Bronchial epithelial cell (primary cell): ENCODE measurements at regions not wholly inside any gene's neighbourhood (a gene's known extent, or its start where the extent isn't known, plus 50 kb on each side); places are given as distances from the start of the nearest gene placed in this dataset.

Source experiments
- DNase-seq: peaks from one replicate; pipeline ENCODE4 v3.0.0-alpha.2; 2010; ENCODE audit warnings: low read depth
- FAIRE-seq: peaks from 2 replicates; lab custom pipeline; 2011; peaks lifted over from hg19 to GRCh38; lab: Jason Lieb, UNC
- H3K27me3 ChIP-seq: 2 replicates; pipeline ENCODE4 v1.5.1; 2011; ENCODE audit warnings: low read length; ENCODE audit not compliant: control insufficient read depth, insufficient read depth
- H3K36me3 ChIP-seq: 2 replicates; pipeline ENCODE4 v1.5.1; 2011; ENCODE audit warnings: low read length; ENCODE audit not compliant: control insufficient read depth, insufficient read depth
- H3K4me3 ChIP-seq: 2 replicates; pipeline ENCODE4 v1.5.1; 2011; ENCODE audit warnings: mild to moderate bottlenecking, low read depth, low read length, control low read depth
- TF ChIP-seq, protein P1 (sequence below): IDR thresholded peaks from 2 replicates; pipeline ENCODE4 v1.5.1; 2011; ENCODE audit warnings: mild to moderate bottlenecking, moderate library complexity, low read length, control low read depth, inconsistent platforms; ENCODE audit not compliant: insufficient read depth, severe bottlenecking

DNA sequence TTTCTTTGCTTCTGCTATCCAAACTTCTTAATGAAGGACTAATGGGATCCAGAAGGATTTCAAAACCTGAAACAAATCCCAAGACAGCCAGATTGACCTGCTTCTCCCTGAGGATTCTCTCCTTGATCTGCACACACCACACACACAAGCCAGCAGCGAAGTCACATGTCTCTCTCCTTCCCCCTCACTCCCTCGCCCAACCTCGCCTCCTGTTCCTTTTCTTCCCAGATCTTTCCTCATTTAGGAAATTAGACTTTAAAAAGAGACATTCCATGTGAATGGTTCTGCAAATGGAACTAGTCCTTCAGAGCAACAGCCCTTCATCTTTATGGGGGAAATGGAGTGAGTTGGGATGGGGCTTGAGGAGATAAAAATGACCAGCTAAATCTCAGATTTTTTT, 639.1 kb upstream of the SETBP1 start:
- no peak overlapping the region for H3K4me3 ChIP-seq
- FAIRE-seq (no peak), DNase-seq (no peak)
- no peaks in the 10 kb centered on the region for H3K36me3 ChIP-seq
- TF ChIP-seq, protein P1, sequence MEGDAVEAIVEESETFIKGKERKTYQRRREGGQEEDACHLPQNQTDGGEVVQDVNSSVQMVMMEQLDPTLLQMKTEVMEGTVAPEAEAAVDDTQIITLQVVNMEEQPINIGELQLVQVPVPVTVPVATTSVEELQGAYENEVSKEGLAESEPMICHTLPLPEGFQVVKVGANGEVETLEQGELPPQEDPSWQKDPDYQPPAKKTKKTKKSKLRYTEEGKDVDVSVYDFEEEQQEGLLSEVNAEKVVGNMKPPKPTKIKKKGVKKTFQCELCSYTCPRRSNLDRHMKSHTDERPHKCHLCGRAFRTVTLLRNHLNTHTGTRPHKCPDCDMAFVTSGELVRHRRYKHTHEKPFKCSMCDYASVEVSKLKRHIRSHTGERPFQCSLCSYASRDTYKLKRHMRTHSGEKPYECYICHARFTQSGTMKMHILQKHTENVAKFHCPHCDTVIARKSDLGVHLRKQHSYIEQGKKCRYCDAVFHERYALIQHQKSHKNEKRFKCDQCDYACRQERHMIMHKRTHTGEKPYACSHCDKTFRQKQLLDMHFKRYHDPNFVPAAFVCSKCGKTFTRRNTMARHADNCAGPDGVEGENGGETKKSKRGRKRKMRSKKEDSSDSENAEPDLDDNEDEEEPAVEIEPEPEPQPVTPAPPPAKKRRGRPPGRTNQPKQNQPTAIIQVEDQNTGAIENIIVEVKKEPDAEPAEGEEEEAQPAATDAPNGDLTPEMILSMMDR = no peak
- no peaks in the 10 kb centered on the region for H3K27me3 ChIP-seq

DNA sequence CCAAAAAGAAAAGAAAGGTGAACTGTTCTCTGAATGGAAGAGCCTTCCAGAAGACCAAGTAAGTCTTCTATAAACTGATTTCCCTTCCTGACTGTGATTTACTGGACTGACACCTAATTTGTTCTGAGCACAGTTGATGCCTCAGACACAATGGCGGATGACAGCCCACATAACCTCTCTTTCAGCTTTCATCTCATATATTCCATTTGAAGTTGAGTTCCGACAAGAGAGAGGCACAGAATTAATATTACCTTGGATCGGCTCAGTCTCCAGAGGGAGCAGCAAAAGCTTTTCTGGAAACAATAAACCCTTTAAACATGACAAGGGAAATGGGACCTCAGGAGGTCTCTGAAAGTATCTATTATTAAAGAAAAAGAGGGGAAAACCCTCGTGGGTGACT, 638.7 kb upstream of the SETBP1 start:
- no peaks in the 10 kb centered on the region for H3K27me3 ChIP-seq
- no peaks in the 10 kb centered on the region for H3K36me3 ChIP-seq
- TF ChIP-seq, protein P1 = no peak
- H3K4me3 ChIP-seq = no peak overlapping the region
- DNase-seq (no peak), FAIRE-seq (no peak)

DNA sequence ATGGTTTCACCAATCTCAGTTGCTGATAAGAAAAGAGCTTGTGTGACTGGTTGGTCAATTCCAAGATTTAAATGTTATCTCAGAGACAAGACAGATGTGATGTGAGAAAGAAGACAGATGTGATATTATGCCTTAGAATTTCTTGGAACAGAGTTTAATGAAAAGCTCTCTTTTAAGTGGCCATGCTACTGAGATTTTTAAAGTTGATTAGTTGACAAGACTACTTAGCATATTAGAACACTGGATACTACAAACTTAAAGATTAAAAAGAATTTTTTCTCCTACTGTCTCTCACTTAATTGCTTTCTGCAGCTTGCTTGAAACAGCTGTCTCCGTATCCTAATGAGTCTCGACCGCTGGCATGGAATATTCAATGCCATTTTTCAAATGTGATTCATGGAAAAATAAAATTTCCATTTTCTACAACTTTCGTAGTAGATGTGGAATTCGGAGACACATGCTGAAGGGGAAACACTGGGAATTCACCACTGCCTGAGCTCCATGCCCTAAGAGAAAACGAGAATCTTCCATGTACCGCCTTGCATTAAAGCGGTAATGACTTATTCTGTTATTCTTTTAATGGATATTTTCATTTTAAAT, 634.2 kb upstream of the SETBP1 start:
- FAIRE-seq (no peak), DNase-seq (no peak)
- no peaks in the 10 kb centered on the region for H3K36me3 ChIP-seq
- H3K27me3 ChIP-seq = no peaks in the 10 kb centered on the region
- H3K4me3 ChIP-seq = no peak overlapping the region
- TF ChIP-seq, protein P1 = no peak

DNA sequence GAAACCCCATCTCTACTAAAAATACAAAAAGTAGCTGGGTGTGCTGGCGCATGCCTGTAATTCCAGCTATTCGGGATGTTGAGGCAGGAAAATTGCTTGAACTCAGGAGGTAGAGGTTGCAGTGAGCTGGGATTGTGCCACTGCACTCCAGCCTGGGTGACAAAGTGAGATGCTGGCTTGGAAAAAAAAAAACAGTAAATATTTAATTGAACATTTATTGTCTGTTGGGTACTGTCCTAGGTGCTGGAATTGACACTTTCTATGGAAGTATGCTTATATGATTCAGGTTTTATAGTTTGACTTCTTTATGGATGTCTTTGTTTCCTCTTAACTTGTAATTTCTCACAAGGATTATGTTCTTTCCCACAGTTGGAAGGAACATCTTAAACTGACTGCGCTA, 633.1 kb upstream of the SETBP1 start:
- no peak for FAIRE-seq
- H3K4me3 ChIP-seq = no peak overlapping the region
- no peaks in the 10 kb centered on the region for H3K36me3 ChIP-seq
- TF ChIP-seq, protein P1 = no peak
- no peak for DNase-seq
- H3K27me3 ChIP-seq = no peaks in the 10 kb centered on the region

DNA sequence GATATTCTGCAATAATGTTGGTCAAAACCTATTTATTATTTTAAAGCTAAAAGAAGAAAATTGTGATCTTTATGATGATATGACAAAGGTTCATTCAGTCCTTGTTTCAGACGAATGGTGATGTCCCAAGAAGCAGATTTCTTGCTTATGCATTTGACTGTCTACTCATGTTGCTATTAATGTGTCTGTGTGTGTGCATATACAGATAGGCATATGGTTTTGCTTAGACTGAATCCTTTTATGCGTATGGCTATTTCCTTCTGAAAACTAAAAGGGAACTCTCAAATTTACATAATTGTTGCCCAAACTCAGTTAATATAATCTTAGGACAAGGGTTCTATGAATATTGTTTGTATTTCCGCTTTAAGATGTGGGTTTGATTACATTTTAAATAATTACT, 632.3 kb upstream of the SETBP1 start:
- DNase-seq (no peak), FAIRE-seq (no peak)
- H3K4me3 ChIP-seq = no peak overlapping the region
- H3K27me3 ChIP-seq = no peaks in the 10 kb centered on the region
- TF ChIP-seq, protein P1 = no peak
- no peaks in the 10 kb centered on the region for H3K36me3 ChIP-seq

DNA sequence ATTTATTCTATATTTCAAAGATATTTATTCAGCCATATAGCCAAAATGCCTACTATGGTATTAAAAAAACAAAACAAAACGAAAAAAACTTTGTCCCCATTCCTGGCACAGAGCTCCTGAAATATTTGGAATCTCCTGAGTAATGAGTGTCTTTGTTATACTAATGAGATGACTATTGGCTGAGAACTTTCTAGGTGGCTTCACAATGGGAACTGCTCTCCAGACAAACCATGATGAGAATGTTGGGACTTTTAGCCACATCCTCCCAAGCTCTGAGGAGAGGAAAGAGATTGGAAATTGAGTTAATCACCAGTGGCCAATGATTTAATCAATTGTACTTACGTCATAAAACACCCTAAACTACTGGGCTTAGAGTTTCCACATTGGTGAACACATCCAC, 631.8 kb upstream of the SETBP1 start:
- H3K4me3 ChIP-seq = no peak overlapping the region
- TF ChIP-seq, protein P1 = no peak
- DNase-seq (no peak), FAIRE-seq (no peak)
- H3K27me3 ChIP-seq = no peaks in the 10 kb centered on the region
- H3K36me3 ChIP-seq = no peaks in the 10 kb centered on the region
